ENCODE measurements at regions not wholly inside any gene's neighbourhood (a gene's known extent, or its start where the extent isn't known, plus 50 kb on each side); places are given as distances from the start of the nearest gene placed in this dataset.

- TF ChIP-seq CTCF (IDR thresholded peaks at IDR 0.05): no peak
- no peak for TF ChIP-seq POLR2A (IDR thresholded peaks at IDR 0.05)
- TF ChIP-seq POLR2AphosphoS5 (IDR thresholded peaks at IDR 0.05; ENCODE audit: insufficient read depth in 1 of 2, low read depth in 1 of 2): no peak
Observed at GRCh38 chr20:24139846-24140245, 151.3 kb upstream of the GGTLC1 start.

Measured in vagina (tissue), 2 donors.